ENCODE measurements at regions not wholly inside any gene's neighbourhood (a gene's known extent, or its start where the extent isn't known, plus 50 kb on each side); places are given as distances from the start of the nearest gene placed in this dataset.

DNA sequence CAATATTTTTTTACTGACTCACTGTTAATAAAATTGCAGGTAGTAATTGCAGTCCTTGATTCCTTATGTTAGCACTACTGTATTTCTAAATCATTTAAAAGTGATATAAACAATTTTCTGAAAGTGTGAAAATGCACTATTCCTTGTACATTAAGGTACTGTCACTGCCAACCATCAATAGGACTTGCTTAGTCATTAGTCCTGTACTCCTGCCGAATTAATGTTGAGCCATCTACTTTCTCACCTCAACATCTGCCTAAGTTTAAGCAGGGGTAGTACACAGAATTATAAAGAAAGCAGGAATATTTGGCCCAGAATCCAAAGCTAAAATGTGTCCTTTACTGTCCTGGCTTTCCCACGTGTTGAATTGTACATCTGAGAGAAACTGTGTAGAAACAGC is 87.0 kb upstream of the TRPC3 start:
- H3K4me3 ChIP-seq (ENCODE audit: low read depth, low read length): no peak overlapping the region
- no peak for DNase-seq (ENCODE audit: low read depth)
- TF ChIP-seq, protein P1, sequence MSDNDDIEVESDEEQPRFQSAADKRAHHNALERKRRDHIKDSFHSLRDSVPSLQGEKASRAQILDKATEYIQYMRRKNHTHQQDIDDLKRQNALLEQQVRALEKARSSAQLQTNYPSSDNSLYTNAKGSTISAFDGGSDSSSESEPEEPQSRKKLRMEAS (IDR thresholded peaks at IDR 0.05; ENCODE audit: low read depth, low read length): no peak
- no peak for TF ChIP-seq MYC (IDR thresholded peaks at IDR 0.05; ENCODE audit: low read depth, low read length)
- TF ChIP-seq POLR2A (IDR thresholded peaks at IDR 0.05; ENCODE audit: extremely low read depth, insufficient read length): no peak

DNA sequence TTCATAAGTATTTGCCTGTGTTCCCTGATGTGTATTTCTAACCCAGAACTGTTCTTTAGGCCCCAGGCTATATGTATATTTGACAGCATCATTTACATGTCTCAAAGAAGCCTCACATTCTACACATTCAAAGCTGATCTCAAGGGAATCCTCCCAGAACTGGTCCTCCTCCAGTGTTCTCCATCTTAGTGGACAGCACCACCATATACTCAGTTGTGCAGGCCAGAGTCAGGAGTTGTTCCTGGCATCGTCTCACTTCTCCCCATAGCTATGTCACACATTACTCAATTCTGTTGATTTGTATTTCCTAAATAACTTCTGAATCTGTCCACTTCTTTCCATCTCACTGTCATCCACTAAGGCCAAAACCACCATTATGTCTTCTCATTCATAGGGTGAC is 82.8 kb upstream of the TRPC3 start:
- DNase-seq (ENCODE audit: low read depth): no peak
- TF ChIP-seq POLR2A (IDR thresholded peaks at IDR 0.05; ENCODE audit: extremely low read depth, insufficient read length) (no peak), MYC (IDR thresholded peaks at IDR 0.05; ENCODE audit: low read depth, low read length) (no peak)
- TF ChIP-seq, protein P1 (IDR thresholded peaks at IDR 0.05; ENCODE audit: low read depth, low read length): no peak
- TF ChIP-seq, protein P2, sequence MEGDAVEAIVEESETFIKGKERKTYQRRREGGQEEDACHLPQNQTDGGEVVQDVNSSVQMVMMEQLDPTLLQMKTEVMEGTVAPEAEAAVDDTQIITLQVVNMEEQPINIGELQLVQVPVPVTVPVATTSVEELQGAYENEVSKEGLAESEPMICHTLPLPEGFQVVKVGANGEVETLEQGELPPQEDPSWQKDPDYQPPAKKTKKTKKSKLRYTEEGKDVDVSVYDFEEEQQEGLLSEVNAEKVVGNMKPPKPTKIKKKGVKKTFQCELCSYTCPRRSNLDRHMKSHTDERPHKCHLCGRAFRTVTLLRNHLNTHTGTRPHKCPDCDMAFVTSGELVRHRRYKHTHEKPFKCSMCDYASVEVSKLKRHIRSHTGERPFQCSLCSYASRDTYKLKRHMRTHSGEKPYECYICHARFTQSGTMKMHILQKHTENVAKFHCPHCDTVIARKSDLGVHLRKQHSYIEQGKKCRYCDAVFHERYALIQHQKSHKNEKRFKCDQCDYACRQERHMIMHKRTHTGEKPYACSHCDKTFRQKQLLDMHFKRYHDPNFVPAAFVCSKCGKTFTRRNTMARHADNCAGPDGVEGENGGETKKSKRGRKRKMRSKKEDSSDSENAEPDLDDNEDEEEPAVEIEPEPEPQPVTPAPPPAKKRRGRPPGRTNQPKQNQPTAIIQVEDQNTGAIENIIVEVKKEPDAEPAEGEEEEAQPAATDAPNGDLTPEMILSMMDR (IDR thresholded peaks at IDR 0.05; ENCODE audit: low read depth, low read length): no peak
- no peak overlapping the region for H3K4me3 ChIP-seq (ENCODE audit: low read depth, low read length)

DNA sequence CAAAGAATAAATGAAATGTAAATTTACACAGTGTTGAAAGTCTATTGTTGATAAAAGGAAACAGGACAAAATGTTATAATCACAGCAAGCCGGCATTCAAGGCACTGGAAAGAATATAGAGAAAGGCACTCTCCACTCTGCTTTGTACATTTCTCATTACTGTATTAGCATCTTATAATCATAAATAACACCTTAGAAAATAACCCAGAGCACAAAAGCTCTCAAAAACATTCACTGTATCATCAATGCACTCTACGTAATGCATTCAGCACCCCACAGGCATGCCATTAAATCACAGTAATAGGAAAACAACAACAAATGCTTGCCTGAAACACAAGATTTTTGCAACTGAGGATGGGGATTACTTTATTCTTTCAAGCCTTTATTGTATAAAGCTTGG is 75.3 kb upstream of the TRPC3 start:
- DNase-seq (ENCODE audit: low read depth): no peak
- TF ChIP-seq, protein P2 (IDR thresholded peaks at IDR 0.05; ENCODE audit: low read depth, low read length): no peak
- TF ChIP-seq, protein P1 (IDR thresholded peaks at IDR 0.05; ENCODE audit: low read depth, low read length): no peak
- TF ChIP-seq POLR2A (IDR thresholded peaks at IDR 0.05; ENCODE audit: extremely low read depth, insufficient read length): no peak
- TF ChIP-seq MYC (IDR thresholded peaks at IDR 0.05; ENCODE audit: low read depth, low read length): no peak
- no peak overlapping the region for H3K4me3 ChIP-seq (ENCODE audit: low read depth, low read length)

GRCh38 chr4:122017296-122017695 is 65.4 kb upstream of the TRPC3 start:
- DNase-seq (ENCODE audit: low read depth): no peak

GRCh38 chr4:122015203-122015602 is 63.3 kb upstream of the TRPC3 start:
- H3K4me3 ChIP-seq (ENCODE audit: low read depth, low read length): no peak overlapping the region
- DNase-seq (ENCODE audit: low read depth): no peak
- TF ChIP-seq, protein P2 (IDR thresholded peaks at IDR 0.05; ENCODE audit: low read depth, low read length): no peak
- TF ChIP-seq, protein P1 (IDR thresholded peaks at IDR 0.05; ENCODE audit: low read depth, low read length): no peak
- TF ChIP-seq POLR2A (IDR thresholded peaks at IDR 0.05; ENCODE audit: extremely low read depth, insufficient read length) (no peak), MYC (IDR thresholded peaks at IDR 0.05; ENCODE audit: low read depth, low read length) (no peak)

More at GRCh38 chr4:122017296-122017695, 65.4 kb upstream of the TRPC3 start:
- TF ChIP-seq, protein P2 (IDR thresholded peaks at IDR 0.05; ENCODE audit: low read depth, low read length): no peak
- TF ChIP-seq POLR2A (IDR thresholded peaks at IDR 0.05; ENCODE audit: extremely low read depth, insufficient read length) (no peak), MYC (IDR thresholded peaks at IDR 0.05; ENCODE audit: low read depth, low read length) (no peak)
- TF ChIP-seq, protein P1 (IDR thresholded peaks at IDR 0.05; ENCODE audit: low read depth, low read length): no peak
- no peak overlapping the region for H3K4me3 ChIP-seq (ENCODE audit: low read depth, low read length)

DNA sequence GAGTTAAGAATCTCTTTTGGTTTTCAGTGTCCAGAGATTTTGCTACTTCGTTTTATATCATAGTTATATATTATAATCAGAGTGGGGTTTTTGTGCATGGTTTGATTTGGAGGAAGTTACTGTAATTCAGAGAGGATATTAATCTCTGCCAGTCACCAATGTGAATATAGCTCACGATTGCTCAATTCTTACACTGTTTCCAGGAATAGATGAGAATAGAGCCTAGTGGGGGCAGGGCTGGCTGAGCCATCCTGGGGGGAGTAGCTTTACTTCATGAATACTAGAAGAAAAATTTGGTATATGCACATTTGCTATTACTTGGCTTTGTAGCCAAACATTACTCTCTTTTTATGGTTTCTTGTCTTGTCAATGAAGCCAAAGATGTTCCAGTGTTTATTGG is 60.9 kb upstream of the TRPC3 start:
- TF ChIP-seq MYC (IDR thresholded peaks at IDR 0.05; ENCODE audit: low read depth, low read length) (no peak), POLR2A (IDR thresholded peaks at IDR 0.05; ENCODE audit: extremely low read depth, insufficient read length) (no peak)
- TF ChIP-seq, protein P1 (IDR thresholded peaks at IDR 0.05; ENCODE audit: low read depth, low read length): no peak
- TF ChIP-seq, protein P2 (IDR thresholded peaks at IDR 0.05; ENCODE audit: low read depth, low read length): no peak
- H3K4me3 ChIP-seq (ENCODE audit: low read depth, low read length): no peak overlapping the region
- no peak for DNase-seq (ENCODE audit: low read depth)

Measured in NB4 (cell line).